Neural progenitor cell (in vitro differentiated cells): ENCODE measurements at regions not wholly inside any gene's neighbourhood (a gene's known extent, or its start where the extent isn't known, plus 50 kb on each side); places are given as distances from the start of the nearest gene placed in this dataset.

Experiments used
- DNase-seq: peaks from one replicate; pipeline ENCODE4 v3.0.0-alpha.2; 2016; ENCODE audit warnings: low spot score
- H2AFZ ChIP-seq: fragments of 200-600 bp; sonication (generic); replicated peaks from 2 replicates; pipeline ENCODE4 v1.6.1; 2016; ENCODE audit warnings: antibody characterized with exemption
- H3F3A ChIP-seq: fragments of 200-600 bp; sonication (generic); 2 replicates; pipeline ENCODE4 v1.6.1; 2016; ENCODE audit warnings: antibody characterized with exemption, low read depth
- H3K27ac ChIP-seq: fragments of 200-600 bp; sonication (generic); 2 replicates; pipeline ENCODE4 v1.5.1; 2016; ENCODE audit warnings: mild to moderate bottlenecking
- H3K27me3 ChIP-seq: fragments of 200-600 bp; sonication (generic); 2 replicates; pipeline ENCODE4 v1.6.1; 2016; ENCODE audit warnings: mild to moderate bottlenecking, moderate library complexity
- H3K36me3 ChIP-seq: fragments of 200-600 bp; sonication (generic); 2 replicates; pipeline ENCODE4 v1.5.1; 2016
- H3K4me1 ChIP-seq: fragments of 200-600 bp; sonication (generic); 2 replicates; pipeline ENCODE4 v1.6.1; 2016; ENCODE audit warnings: mixed run types
- H3K4me2 ChIP-seq: fragments of 200-600 bp; sonication (generic); 2 replicates; pipeline ENCODE4 v1.6.1; 2016
- H3K4me3 ChIP-seq: fragments of 200-600 bp; sonication (generic); 2 replicates; pipeline ENCODE4 v1.5.1; 2016
- H3K79me2 ChIP-seq: fragments of 200-600 bp; sonication (generic); 2 replicates; pipeline ENCODE4 v1.6.1; 2016; ENCODE audit warnings: low read depth
- H3K9ac ChIP-seq: fragments of 200-600 bp; sonication (generic); 2 replicates; pipeline ENCODE4 v1.6.1; 2016
- H3K9me3 ChIP-seq: fragments of 200-600 bp; sonication (generic); 2 replicates; pipeline ENCODE4 v1.5.1; 2016; ENCODE audit warnings: low read depth
- H4K20me1 ChIP-seq: fragments of 200-600 bp; sonication (generic); 2 replicates; pipeline ENCODE4 v1.6.1; 2016; ENCODE audit warnings: low read depth
- H3K27ac Mint-ChIP-seq: 3 replicates; pipeline ENCODE4 v1.8.0; 2021; ENCODE audit warnings: mixed read lengths
- H3K27me3 Mint-ChIP-seq: 2 replicates; pipeline ENCODE4 v1.8.0; 2022; ENCODE audit warnings: low read depth, mild to moderate bottlenecking, inconsistent platforms, moderate library complexity, mixed read lengths; ENCODE audit not compliant: insufficient read depth
- H3K36me3 Mint-ChIP-seq: 3 replicates; pipeline ENCODE4 v1.8.0; 2021; ENCODE audit warnings: mixed read lengths
- H3K4me1 Mint-ChIP-seq: 3 replicates; pipeline ENCODE4 v1.8.0; 2021; ENCODE audit warnings: mixed read lengths
- H3K4me3 Mint-ChIP-seq: 3 replicates; pipeline ENCODE4 v1.8.0; 2021; ENCODE audit warnings: mild to moderate bottlenecking, moderate library complexity, mixed read lengths
- H3K9me3 Mint-ChIP-seq: 3 replicates; pipeline ENCODE4 v1.8.0; 2020; ENCODE audit warnings: mixed read lengths
- EZH2 ChIP-seq: fragments of 200-600 bp; sonication (generic); IDR thresholded peaks from 2 replicates; pipeline ENCODE4 v1.6.1; 2017; ENCODE audit warnings: antibody characterized with exemption, mild to moderate bottlenecking, moderate library complexity
- EZH2phosphoT487 ChIP-seq: fragments of 200-600 bp; sonication (generic); IDR thresholded peaks from 2 replicates; pipeline ENCODE4 v1.6.1; 2017; ENCODE audit warnings: antibody characterized with exemption
- TF ChIP-seq, protein P1 (sequence below): fragments of 200-600 bp; sonication (generic); IDR thresholded peaks from 2 replicates; pipeline ENCODE4 v1.5.1; 2017; ENCODE audit warnings: antibody characterized with exemption, mild to moderate bottlenecking

GRCh38 chr4:19803406-19803805 lies 448.3 kb upstream of the SLIT2 start:
- TF ChIP-seq EZH2phosphoT487 (no peak), EZH2 (no peak)
- TF ChIP-seq, protein P1, sequence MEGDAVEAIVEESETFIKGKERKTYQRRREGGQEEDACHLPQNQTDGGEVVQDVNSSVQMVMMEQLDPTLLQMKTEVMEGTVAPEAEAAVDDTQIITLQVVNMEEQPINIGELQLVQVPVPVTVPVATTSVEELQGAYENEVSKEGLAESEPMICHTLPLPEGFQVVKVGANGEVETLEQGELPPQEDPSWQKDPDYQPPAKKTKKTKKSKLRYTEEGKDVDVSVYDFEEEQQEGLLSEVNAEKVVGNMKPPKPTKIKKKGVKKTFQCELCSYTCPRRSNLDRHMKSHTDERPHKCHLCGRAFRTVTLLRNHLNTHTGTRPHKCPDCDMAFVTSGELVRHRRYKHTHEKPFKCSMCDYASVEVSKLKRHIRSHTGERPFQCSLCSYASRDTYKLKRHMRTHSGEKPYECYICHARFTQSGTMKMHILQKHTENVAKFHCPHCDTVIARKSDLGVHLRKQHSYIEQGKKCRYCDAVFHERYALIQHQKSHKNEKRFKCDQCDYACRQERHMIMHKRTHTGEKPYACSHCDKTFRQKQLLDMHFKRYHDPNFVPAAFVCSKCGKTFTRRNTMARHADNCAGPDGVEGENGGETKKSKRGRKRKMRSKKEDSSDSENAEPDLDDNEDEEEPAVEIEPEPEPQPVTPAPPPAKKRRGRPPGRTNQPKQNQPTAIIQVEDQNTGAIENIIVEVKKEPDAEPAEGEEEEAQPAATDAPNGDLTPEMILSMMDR: no peak
- no peak overlapping the region for H2AFZ ChIP-seq
- H3K27me3 ChIP-seq: no peaks in the 10 kb centered on the region
- Mint-ChIP-seq H3K4me1 (peaks cover 10% of the 10 kb centered on the region), H3K36me3 (no peaks in the 10 kb centered on the region), H3K27ac (no peak overlapping the region), H3K9me3 (peaks cover 3% of the 10 kb centered on the region), H3K4me3 (no peak overlapping the region), H3K27me3 (no peaks in the 10 kb centered on the region)
- H3F3A ChIP-seq: no peaks in the 10 kb centered on the region
- no peaks in the 10 kb centered on the region for H3K36me3 ChIP-seq
- no peak overlapping the region for H3K9ac ChIP-seq
- no peak overlapping the region for H3K4me3 ChIP-seq
- no peaks in the 10 kb centered on the region for H3K4me1 ChIP-seq
- H3K9me3 ChIP-seq: no peaks in the 10 kb centered on the region
- no peaks in the 10 kb centered on the region for H3K79me2 ChIP-seq
- no peaks in the 10 kb centered on the region for H4K20me1 ChIP-seq
- H3K27ac ChIP-seq: no peak overlapping the region
- H3K4me2 ChIP-seq: no peak overlapping the region
- DNase-seq: no peak

DNA sequence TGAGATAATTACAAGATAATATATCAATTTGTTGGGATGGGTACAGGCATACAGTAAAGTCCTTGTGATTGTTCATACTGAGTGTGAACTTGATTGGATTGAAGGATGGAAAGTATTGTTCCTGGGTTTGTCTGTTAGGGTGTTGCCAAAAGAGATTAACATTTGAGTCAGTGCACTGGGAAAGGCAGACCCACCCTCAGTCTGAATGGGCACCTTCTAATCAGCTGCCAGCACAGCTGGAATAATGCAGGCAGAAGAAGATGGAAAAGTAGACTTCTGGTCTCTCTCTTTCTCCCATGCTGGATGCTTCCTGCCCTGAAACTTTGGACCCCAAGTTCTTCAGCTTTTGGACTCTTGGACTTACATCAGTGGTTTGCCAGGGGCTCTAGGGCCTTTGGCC lies 457.9 kb upstream of the SLIT2 start:
- TF ChIP-seq, protein P1: no peak
- Histone ChIP-seq H3K27ac (no peak overlapping the region), H3K9ac (no peak overlapping the region), H3K9me3 (no peaks in the 10 kb centered on the region), H4K20me1 (no peaks in the 10 kb centered on the region), H3K4me3 (no peak overlapping the region), H3K4me1 (no peaks in the 10 kb centered on the region), H3K36me3 (no peaks in the 10 kb centered on the region), H3K27me3 (no peaks in the 10 kb centered on the region), H3F3A (no peaks in the 10 kb centered on the region), H3K4me2 (no peak overlapping the region), H2AFZ (no peak overlapping the region), H3K79me2 (no peaks in the 10 kb centered on the region)
- H3K27me3 Mint-ChIP-seq: peaks cover 2% of the 10 kb centered on the region
- H3K27ac Mint-ChIP-seq: no peak overlapping the region
- no peaks in the 10 kb centered on the region for H3K4me1 Mint-ChIP-seq
- no peak for DNase-seq
- H3K36me3 Mint-ChIP-seq: peaks cover 3% of the 10 kb centered on the region
- peaks cover 23% of the 10 kb centered on the region for H3K9me3 Mint-ChIP-seq
- H3K4me3 Mint-ChIP-seq: no peak overlapping the region

DNA sequence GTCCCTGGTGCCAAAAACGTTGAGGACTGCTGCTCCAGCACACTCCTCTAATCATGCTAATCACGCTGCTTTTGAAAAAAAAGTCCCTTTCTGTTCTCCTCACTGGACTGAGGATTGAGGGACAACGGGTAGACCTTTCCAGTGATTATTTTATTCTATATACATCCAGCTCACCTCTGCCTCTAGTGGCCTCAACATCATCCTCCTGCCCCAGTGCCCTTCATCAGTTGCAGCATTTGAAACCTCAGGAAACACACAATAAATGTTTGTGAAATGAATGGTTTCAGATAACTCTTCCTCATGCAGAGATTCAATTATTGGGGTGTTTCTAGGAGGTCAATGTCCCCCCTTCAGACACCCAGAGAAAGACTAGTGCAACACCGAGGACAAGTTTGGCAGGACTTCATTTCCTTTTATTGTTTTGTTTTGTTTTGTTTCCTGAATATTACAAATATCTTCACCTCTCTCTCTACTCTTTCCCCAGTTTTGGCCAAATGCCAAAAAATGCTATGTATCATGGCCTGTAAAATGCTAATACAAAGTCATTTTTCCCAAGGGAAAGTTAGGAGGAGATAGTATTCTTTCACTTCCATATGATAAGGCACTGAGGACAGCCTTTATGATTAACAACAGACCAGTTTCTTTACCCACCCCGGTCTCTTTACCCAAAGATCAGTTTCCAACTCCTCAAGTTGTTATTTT lies 460.1 kb upstream of the SLIT2 start:
- TF ChIP-seq EZH2phosphoT487: no peak
- TF ChIP-seq, protein P1: no peak
- TF ChIP-seq EZH2: no peak
- no peak for DNase-seq
- no peak overlapping the region for H3K4me3 Mint-ChIP-seq

More for the DNA sequence above, 460.1 kb upstream of the SLIT2 start:
- H3K36me3 ChIP-seq: no peaks in the 10 kb centered on the region
- no peaks in the 10 kb centered on the region for H4K20me1 ChIP-seq
- no peaks in the 10 kb centered on the region for H3K79me2 ChIP-seq
- Mint-ChIP-seq H3K9me3 (peaks cover 22% of the 10 kb centered on the region), H3K36me3 (peaks cover 3% of the 10 kb centered on the region), H3K4me1 (no peaks in the 10 kb centered on the region), H3K27me3 (peaks cover 2% of the 10 kb centered on the region), H3K27ac (no peak overlapping the region)
- no peaks in the 10 kb centered on the region for H3K9me3 ChIP-seq
- no peaks in the 10 kb centered on the region for H3K27me3 ChIP-seq
- H3K4me2 ChIP-seq: no peak overlapping the region
- H3K9ac ChIP-seq: no peak overlapping the region
- H3K4me3 ChIP-seq: no peak overlapping the region
- H3K27ac ChIP-seq: no peak overlapping the region
- no peaks in the 10 kb centered on the region for H3K4me1 ChIP-seq
- no peaks in the 10 kb centered on the region for H3F3A ChIP-seq
- H2AFZ ChIP-seq: no peak overlapping the region
